BJ (cell line): ENCODE measurements at regions not wholly inside any gene's neighbourhood (a gene's known extent, or its start where the extent isn't known, plus 50 kb on each side); places are given as distances from the start of the nearest gene placed in this dataset.

ENCODE experiments used
- CTCF ChIA-PET: fragments of 350-600 bp; formaldehyde crosslinking; extraction: SDS; loops from one replicate; lab custom pipeline; 2021; ENCODE audit warnings: antibody characterized with exemption, inconsistent platforms; lab: Yijun Ruan, JAX
- POLR2A ChIA-PET: fragments of 300-600 bp; sonication (Branson Sonifier 250); formaldehyde crosslinking; extraction: SDS; loops from one replicate; lab custom pipeline; 2021; ENCODE audit warnings: antibody characterized with exemption; lab: Charles Lee
- DNase-seq: peaks from one replicate; pipeline ENCODE4 v3.0.0-alpha.2; 2011; ENCODE audit warnings: low read depth
- H3K27me3 ChIP-seq: 2 replicates; pipeline ENCODE4 v1.6.0; 2011; ENCODE audit warnings: low read length; ENCODE audit not compliant: control insufficient read depth, insufficient read depth
- H3K36me3 ChIP-seq: 2 replicates; pipeline ENCODE4 v1.5.1; 2011; ENCODE audit warnings: low read length; ENCODE audit not compliant: control insufficient read depth, insufficient read depth
- H3K4me3 ChIP-seq: 2 replicates; pipeline ENCODE4 v1.5.1; 2011; ENCODE audit warnings: low read depth, mild to moderate bottlenecking, control low read depth, low read length
- TF ChIP-seq, protein P1 (sequence below): IDR thresholded peaks from 2 replicates; pipeline ENCODE4 v1.5.1; 2011; ENCODE audit warnings: low read depth, mild to moderate bottlenecking, control low read depth, inconsistent platforms, low read length, moderate library complexity; ENCODE audit not compliant: insufficient read depth

DNA sequence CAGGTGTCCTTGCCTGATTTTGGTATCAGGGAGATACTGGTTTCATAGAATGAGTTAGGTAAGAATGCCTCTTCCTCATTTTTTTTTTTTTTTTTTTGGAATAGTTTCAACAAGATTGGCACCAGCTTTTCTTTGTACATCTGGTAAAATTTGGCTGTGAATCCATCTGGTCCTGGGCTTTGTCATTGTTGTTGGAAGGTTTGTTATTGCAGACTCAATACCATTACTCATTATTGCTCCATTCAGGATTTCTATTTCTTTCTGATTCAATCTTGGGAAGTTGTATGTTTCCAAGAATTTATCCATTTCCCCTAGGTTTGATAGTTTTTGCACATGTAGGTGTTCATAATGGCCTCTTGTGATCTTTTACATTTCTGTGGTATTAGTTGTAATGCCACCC is 126.0 kb upstream of the KITLG start:
- DNase-seq = no peak
- no peak overlapping the region for H3K4me3 ChIP-seq
- TF ChIP-seq, protein P1, sequence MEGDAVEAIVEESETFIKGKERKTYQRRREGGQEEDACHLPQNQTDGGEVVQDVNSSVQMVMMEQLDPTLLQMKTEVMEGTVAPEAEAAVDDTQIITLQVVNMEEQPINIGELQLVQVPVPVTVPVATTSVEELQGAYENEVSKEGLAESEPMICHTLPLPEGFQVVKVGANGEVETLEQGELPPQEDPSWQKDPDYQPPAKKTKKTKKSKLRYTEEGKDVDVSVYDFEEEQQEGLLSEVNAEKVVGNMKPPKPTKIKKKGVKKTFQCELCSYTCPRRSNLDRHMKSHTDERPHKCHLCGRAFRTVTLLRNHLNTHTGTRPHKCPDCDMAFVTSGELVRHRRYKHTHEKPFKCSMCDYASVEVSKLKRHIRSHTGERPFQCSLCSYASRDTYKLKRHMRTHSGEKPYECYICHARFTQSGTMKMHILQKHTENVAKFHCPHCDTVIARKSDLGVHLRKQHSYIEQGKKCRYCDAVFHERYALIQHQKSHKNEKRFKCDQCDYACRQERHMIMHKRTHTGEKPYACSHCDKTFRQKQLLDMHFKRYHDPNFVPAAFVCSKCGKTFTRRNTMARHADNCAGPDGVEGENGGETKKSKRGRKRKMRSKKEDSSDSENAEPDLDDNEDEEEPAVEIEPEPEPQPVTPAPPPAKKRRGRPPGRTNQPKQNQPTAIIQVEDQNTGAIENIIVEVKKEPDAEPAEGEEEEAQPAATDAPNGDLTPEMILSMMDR = no peak
- POLR2A ChIA-PET = no interaction called here
- H3K27me3 ChIP-seq = no peaks in the 10 kb centered on the region
- H3K36me3 ChIP-seq = no peaks in the 10 kb centered on the region
- CTCF ChIA-PET = no interaction called here

DNA sequence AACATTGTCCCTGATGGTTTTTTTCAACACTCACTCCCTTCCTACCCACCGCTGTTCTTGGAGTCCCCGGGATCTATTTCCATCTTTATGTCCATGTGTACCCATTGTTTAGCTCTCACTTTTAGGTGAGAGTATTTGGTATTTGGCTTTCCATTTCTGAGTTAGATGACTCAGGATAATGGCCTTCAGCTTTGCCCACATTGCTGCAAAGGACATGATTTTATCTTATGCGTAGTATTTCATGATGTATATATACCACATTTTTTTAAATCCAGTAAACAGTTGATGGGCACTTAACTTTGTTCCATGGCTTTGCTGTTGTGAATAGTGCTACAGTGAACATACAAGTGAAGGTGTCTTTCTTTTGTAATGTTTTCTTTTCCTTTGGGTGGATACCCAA is 123.5 kb upstream of the KITLG start:
- ChIA-PET CTCF (no interaction called here), POLR2A (no interaction called here)
- no peak for DNase-seq
- H3K27me3 ChIP-seq = no peaks in the 10 kb centered on the region
- H3K36me3 ChIP-seq = no peaks in the 10 kb centered on the region
- TF ChIP-seq, protein P1 = no peak
- no peak overlapping the region for H3K4me3 ChIP-seq

DNA sequence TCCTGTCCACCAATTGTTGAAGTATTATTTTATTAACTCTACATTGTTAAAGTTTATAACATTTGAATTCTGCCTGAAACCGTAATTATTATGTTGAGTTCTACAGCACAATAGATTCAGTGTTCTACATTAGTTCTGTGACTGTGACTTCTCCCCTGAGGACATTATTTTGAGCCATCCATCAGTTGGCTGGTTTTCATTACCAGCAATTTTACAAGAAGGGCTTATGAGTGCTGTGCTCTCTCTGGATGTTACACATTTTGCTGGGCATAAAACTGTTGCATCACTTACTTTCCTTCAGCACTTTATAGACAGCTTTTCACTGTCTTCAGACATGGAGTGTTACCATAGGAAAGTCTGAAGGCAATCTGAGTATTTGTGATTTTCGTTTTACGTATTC is 118.2 kb upstream of the KITLG start:
- ChIA-PET CTCF (no interaction called here), POLR2A (no interaction called here)
- Histone ChIP-seq H3K4me3 (no peak overlapping the region), H3K27me3 (no peaks in the 10 kb centered on the region), H3K36me3 (no peaks in the 10 kb centered on the region)
- no peak for DNase-seq
- TF ChIP-seq, protein P1 = no peak

DNA sequence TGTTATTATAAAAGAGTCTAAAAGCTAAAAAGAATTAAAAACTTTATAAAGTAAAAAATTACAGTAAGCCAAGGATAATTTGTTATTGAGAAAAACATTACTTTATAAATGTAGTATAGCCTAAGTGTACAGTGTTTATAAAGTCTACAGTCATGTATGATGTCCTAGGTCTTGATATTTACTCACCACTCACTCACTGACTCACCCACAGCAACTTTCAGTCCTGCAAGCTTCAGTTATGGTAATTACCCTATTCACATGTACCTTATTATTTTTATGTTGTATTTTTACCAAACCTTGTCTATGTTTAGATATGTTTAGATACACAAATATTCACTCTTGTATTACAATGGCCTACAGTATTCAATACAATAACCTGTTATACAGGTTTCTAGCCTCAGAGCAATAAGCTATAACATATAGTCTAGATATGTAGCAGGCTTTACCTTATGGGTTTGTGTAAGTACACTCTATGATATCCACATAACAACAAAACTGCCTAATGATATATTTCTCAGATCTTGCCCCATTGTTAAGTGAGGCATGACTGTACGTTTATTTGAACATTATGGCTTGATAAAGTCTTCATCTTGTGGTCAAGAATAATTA is 113.7 kb upstream of the KITLG start:
- no peak for DNase-seq
- ChIA-PET CTCF (interaction anchor here (0.6 to 1.2 kb wide), 2 partner anchors 79 to 253 kb away, joined by 3 read pairs; no protein-coding TSS in a partner anchor), POLR2A (no interaction called here)
- TF ChIP-seq, protein P1 = no peak
- Histone ChIP-seq H3K4me3 (no peak overlapping the region), H3K27me3 (no peaks in the 10 kb centered on the region), H3K36me3 (no peaks in the 10 kb centered on the region)

DNA sequence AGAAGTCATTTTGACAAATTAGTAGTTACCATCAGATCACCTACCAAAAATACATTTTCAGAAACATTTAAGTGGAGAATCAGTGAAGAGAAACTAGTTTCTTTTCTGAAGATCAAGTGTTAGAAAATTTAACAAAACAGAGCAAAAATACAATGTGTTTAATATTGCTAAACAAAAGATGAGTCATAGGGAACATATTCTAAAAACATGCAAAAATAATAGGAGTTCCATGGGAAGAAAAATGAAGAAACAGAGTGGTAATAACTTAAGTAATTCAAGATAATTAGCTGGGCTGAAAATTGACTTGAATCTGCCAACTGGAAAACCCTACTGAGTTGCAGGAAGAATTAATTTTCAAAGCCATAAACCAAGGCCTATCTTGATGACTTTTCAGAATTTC is 111.5 kb upstream of the KITLG start:
- no peak for DNase-seq
- Histone ChIP-seq H3K36me3 (no peaks in the 10 kb centered on the region), H3K27me3 (no peaks in the 10 kb centered on the region), H3K4me3 (no peak overlapping the region)
- TF ChIP-seq, protein P1 = no peak
- CTCF ChIA-PET = no interaction called here
- POLR2A ChIA-PET = no interaction called here
